Fibroblast of villous mesenchyme (primary cell): ENCODE measurements at regions not wholly inside any gene's neighbourhood (a gene's known extent, or its start where the extent isn't known, plus 50 kb on each side); places are given as distances from the start of the nearest gene placed in this dataset.

Source experiments
- DNase-seq: peaks from one replicate; pipeline ENCODE4 v3.0.0-alpha.2; 2010; ENCODE audit warnings: low read depth
- H3K4me3 ChIP-seq: 2 replicates; pipeline ENCODE4 v1.5.1; 2011; ENCODE audit warnings: low read depth, mild to moderate bottlenecking, low read length
- CTCF ChIP-seq: IDR thresholded peaks from 2 replicates; pipeline ENCODE4 v1.5.1; 2012; ENCODE audit warnings: low read depth, mild to moderate bottlenecking, low read length; ENCODE audit not compliant: insufficient read depth

DNA sequence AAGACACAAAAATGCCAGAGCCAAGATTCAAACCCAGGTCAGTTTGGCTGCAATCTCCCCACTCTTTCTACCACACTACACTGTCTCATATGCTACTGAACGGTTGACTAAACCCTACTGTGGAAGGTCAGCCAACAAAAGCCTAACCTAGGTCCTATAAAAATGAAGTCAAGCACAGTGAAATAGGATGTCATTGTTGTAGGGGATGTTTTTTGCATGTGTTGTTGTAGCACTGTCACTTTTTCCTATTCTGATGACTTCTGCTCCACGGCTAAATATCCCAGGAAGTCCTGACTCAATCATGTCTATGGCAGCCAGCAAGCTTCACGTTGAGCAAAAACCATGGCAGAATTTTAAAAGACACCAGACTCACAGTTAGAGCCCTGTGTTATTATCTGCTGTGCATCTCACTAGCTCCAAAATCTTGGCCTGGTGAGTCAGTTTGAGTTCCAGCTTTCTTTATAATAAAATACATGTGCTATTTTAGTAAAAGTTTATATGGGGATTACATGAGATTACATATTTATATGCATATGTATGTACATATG is 322.1 kb upstream of the NT5E start:
- DNase-seq = no peak
- no peak overlapping the region for H3K4me3 ChIP-seq
- TF ChIP-seq CTCF = no peak

GRCh38 chr6:85127168-85127498 is 322.8 kb upstream of the NT5E start:
- no peak for TF ChIP-seq CTCF
- DNase-seq = no peak
- H3K4me3 ChIP-seq = no peak overlapping the region

GRCh38 chr6:85126485-85127167 is 323.3 kb upstream of the NT5E start:
- peak; percentile 65 for TF ChIP-seq CTCF
- no peak overlapping the region for H3K4me3 ChIP-seq
- peak; percentile 20 for DNase-seq

DNA sequence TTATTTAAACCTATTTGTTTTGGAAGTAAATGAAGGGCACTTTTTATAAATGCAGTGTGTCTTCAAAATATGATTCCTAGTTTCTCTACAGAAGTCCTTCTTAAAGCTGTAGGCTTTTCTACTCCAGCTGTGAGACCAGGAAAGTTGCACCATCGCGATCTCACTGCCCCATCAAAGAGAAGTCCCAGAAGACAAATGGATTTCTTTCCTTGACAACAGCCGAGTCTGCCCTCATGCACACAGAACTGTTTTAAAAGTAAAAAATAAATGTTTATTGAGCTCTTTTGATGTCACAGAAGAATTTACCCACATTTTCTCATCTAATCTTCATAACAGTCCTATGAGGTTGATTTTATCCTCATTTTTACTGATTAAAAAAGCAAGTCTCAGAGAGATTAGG is 324.4 kb upstream of the NT5E start:
- H3K4me3 ChIP-seq = no peak overlapping the region
- no peak for DNase-seq
- no peak for TF ChIP-seq CTCF

DNA sequence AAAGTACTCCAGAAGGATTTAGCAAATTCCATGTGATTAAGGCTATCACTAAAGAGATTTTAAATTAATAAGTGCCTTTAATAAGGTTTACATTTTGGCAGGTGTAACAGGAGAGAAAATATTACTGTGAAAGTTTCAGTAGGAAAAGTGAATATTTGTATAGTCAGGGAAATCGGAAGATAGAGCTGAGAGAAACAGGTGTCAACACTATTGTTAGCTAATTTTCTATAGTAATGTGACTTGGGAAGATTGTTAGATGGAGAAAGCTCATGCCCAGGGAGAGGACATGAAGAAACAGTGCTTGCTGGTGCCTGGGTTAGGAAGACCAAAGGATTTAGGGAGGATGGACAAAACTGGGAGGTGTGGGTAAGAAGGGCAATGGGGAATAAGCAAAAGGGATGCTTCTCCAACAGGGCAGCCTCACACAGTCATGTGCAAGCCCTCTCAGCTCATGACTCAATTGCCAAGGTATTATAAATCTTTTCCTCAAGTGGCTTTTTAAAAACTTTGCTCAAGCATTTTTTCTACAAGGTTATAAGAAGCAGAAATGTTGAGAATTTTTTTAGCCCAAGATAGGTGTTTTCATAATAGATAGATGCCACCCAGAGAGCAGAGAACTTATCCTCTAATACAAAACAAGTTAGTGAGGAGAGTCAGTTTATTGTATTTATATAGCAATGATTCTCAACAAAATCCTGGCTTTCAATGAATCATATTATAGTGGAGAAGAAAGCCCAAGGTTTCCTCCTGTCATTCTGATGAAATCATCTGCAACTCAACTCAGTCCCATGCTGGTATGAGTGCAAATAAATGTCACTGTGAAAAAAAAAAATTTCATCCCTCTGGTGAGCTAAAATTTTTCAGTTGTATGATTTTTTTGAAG is 325.2 kb upstream of the NT5E start:
- no peak overlapping the region for H3K4me3 ChIP-seq
- no peak for DNase-seq
- no peak for TF ChIP-seq CTCF

DNA sequence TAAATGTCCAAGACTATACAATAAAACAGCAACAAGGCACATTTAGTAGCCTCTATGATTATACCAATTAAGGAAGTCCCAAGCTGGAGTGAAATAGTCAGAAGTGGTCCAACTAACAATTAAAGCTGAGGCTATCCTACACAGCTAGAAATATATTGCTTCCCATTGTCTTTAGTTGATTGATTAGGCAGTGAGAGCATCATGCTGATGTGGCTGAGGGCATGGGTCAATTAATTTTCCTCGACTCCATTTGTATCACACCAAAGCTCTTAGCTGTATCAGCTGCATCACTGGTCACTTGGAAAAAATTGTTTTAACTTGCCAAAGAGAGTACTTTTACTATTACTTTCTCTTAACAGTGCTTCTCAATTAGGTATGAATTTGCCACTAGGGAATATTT is 328.7 kb upstream of the NT5E start:
- TF ChIP-seq CTCF = no peak
- DNase-seq = no peak
- no peak overlapping the region for H3K4me3 ChIP-seq
